Activated CD4-positive, alpha-beta T cell treated with anti-CD3 and anti-CD28 coated beads for 36 hours (primary cell): ENCODE measurements at regions not wholly inside any gene's neighbourhood (a gene's known extent, or its start where the extent isn't known, plus 50 kb on each side); places are given as distances from the start of the nearest gene placed in this dataset.

Source experiments
- ATAC-seq: fragments of 200-7000 bp; cut with Tn5 transposase; one replicate; pipeline ENCODE4 v1.10.0; 2021; ENCODE audit warnings: mild to moderate bottlenecking, moderate library complexity
- CTCF ChIA-PET: fragments of 350-600 bp; sonication (Branson Sonifier 250); formaldehyde crosslinking; loops from one replicate; lab custom pipeline; 2021; ENCODE audit warnings: antibody characterized with exemption; lab: Charles Lee
- POLR2A ChIA-PET: fragments of 350-600 bp; sonication (Branson Sonifier 250); formaldehyde crosslinking; loops from one replicate; lab custom pipeline; 2021; ENCODE audit warnings: antibody characterized with exemption, inconsistent platforms; lab: Charles Lee
- DNase-seq: peaks from one replicate; pipeline ENCODE4 v3.0.0-alpha.2; 2020
- H3K27ac Mint-ChIP-seq: one replicate; pipeline ENCODE4 v1.8.0; 2021; ENCODE audit warnings: mixed read lengths
- H3K27me3 Mint-ChIP-seq: one replicate; pipeline ENCODE4 v1.8.0; 2021; ENCODE audit warnings: mixed read lengths
- H3K36me3 Mint-ChIP-seq: one replicate; pipeline ENCODE4 v1.8.0; 2021; ENCODE audit warnings: low read depth, mixed read lengths
- H3K4me1 Mint-ChIP-seq: one replicate; pipeline ENCODE4 v1.8.0; 2021; ENCODE audit warnings: mixed read lengths
- H3K4me3 Mint-ChIP-seq: one replicate; pipeline ENCODE4 v1.8.0; 2021; ENCODE audit warnings: mild to moderate bottlenecking, moderate library complexity, mixed read lengths
- H3K9me3 Mint-ChIP-seq: one replicate; pipeline ENCODE4 v1.8.0; 2021; ENCODE audit warnings: low read depth, mixed read lengths
- intact Hi-C, 2 experiments: fragments of 100-400 bp; cut with DNase I in 1 of 2; cut with micrococcal nuclease in 1 of 2; formaldehyde crosslinking; loops; one replicate each; pipeline versions ENCODE4 v1.14.2 to v1.15.1; 2022 to 2024; cut with DNase I, micrococcal nuclease

- ATAC-seq (no peak), DNase-seq (no peak)
- Mint-ChIP-seq H3K9me3 (peaks cover 9% of the 10 kb centered on the region), H3K36me3 (peaks cover 14% of the 10 kb centered on the region), H3K27ac (no peak overlapping the region), H3K4me3 (no peak overlapping the region), H3K4me1 (peaks cover 38% of the 10 kb centered on the region), H3K27me3 (no peaks in the 10 kb centered on the region)
- ChIA-PET CTCF (interaction anchor here (0.6 kb wide), 1 partner anchor 944 kb away, joined by 3 read pairs; no protein-coding TSS in a partner anchor), POLR2A (no interaction called here)
- intact Hi-C loops: loop anchor here in 1 of 2 experiments (2.0 kb wide), 1 partner anchor 30 kb away; no protein-coding TSS in a partner anchor
These were observed 107.4 kb downstream of the UTRN start for GRCh38 chr6:144392536-144392935.

- no peaks in the 10 kb centered on the region for H3K27me3 Mint-ChIP-seq
- DNase-seq: no peak
- no peak overlapping the region for H3K27ac Mint-ChIP-seq
- no peak overlapping the region for H3K4me3 Mint-ChIP-seq
- H3K36me3 Mint-ChIP-seq: peaks cover 25% of the 10 kb centered on the region
- peaks cover 18% of the 10 kb centered on the region for H3K9me3 Mint-ChIP-seq
- ATAC-seq: peak; percentile 61
- intact Hi-C loops: no loop called here
- H3K4me1 Mint-ChIP-seq: peaks cover 40% of the 10 kb centered on the region
- ChIA-PET POLR2A (interaction anchor here (0.6 kb wide), 1 partner anchor 147 kb away, joined by 3 read pairs; no protein-coding TSS in a partner anchor), CTCF (no interaction called here)
These were observed 109.1 kb downstream of the UTRN start for GRCh38 chr6:144394210-144394609.

- Mint-ChIP-seq H3K27ac (no peak overlapping the region), H3K27me3 (no peaks in the 10 kb centered on the region), H3K9me3 (peaks cover 18% of the 10 kb centered on the region), H3K4me1 (peaks cover 47% of the 10 kb centered on the region), H3K36me3 (peaks cover 28% of the 10 kb centered on the region), H3K4me3 (no peak overlapping the region)
- DNase-seq: no peak
- ChIA-PET CTCF (no interaction called here), POLR2A (no interaction called here)
- no peak for ATAC-seq
- intact Hi-C loops: loop anchor here in 1 of 2 experiments (5.0 kb wide), 1 partner anchor 43 kb away; no protein-coding TSS in a partner anchor
These were observed 109.9 kb downstream of the UTRN start for GRCh38 chr6:144395014-144395413.

GRCh38 chr6:144395826-144396225 is 110.7 kb downstream of the UTRN start:
- Mint-ChIP-seq H3K4me1 (peaks cover 47% of the 10 kb centered on the region), H3K27ac (no peak overlapping the region), H3K36me3 (peaks cover 28% of the 10 kb centered on the region), H3K27me3 (no peaks in the 10 kb centered on the region), H3K4me3 (no peak overlapping the region), H3K9me3 (peaks cover 18% of the 10 kb centered on the region)
- DNase-seq (no peak), ATAC-seq (no peak)
- intact Hi-C loops: loop anchor here in 1 of 2 experiments (5.0 kb wide), 1 partner anchor 44 kb away; no protein-coding TSS in a partner anchor
- ChIA-PET CTCF (interaction anchor here (1.0 kb wide), 1 partner anchor 30 kb away, joined by 4 read pairs; no protein-coding TSS in a partner anchor), POLR2A (no interaction called here)

- Mint-ChIP-seq H3K36me3 (peaks cover 30% of the 10 kb centered on the region), H3K9me3 (peaks cover 18% of the 10 kb centered on the region), H3K4me3 (no peak overlapping the region), H3K27ac (no peak overlapping the region), H3K4me1 (peaks cover 47% of the 10 kb centered on the region), H3K27me3 (no peaks in the 10 kb centered on the region)
- no peak for DNase-seq
- ChIA-PET POLR2A (no interaction called here), CTCF (no interaction called here)
- ATAC-seq: no peak
- intact Hi-C loops: loop anchor here in 1 of 2 experiments (5.0 kb wide), 1 partner anchor 45 kb away; no protein-coding TSS in a partner anchor
These were observed 112.0 kb downstream of the UTRN start for GRCh38 chr6:144397141-144397540.

- intact Hi-C loops: no loop called here
- no peak for DNase-seq
- no peak for ATAC-seq
- Mint-ChIP-seq H3K27ac (no peak overlapping the region), H3K36me3 (peaks cover 25% of the 10 kb centered on the region), H3K4me3 (no peak overlapping the region), H3K4me1 (peaks cover 33% of the 10 kb centered on the region), H3K27me3 (no peaks in the 10 kb centered on the region), H3K9me3 (peaks cover 11% of the 10 kb centered on the region)
- POLR2A ChIA-PET: no interaction called here
- CTCF ChIA-PET: no interaction called here
These were observed 115.2 kb downstream of the UTRN start for GRCh38 chr6:144400321-144400720.

GRCh38 chr6:144401736-144402733 is 116.9 kb downstream of the UTRN start:
- Mint-ChIP-seq H3K4me3 (no peak overlapping the region), H3K9me3 (peaks cover 11% of the 10 kb centered on the region), H3K27ac (no peak overlapping the region), H3K4me1 (peaks cover 32% of the 10 kb centered on the region), H3K36me3 (peaks cover 23% of the 10 kb centered on the region), H3K27me3 (no peaks in the 10 kb centered on the region)
- ATAC-seq: no peak
- intact Hi-C loops: no loop called here
- ChIA-PET CTCF (interaction anchor here (1.0 kb wide), 1 partner anchor 12 kb away, joined by 3 read pairs; no protein-coding TSS in a partner anchor), POLR2A (no interaction called here)
- no peak for DNase-seq

- Mint-ChIP-seq H3K4me1 (peaks cover 32% of the 10 kb centered on the region), H3K27ac (no peak overlapping the region), H3K27me3 (no peaks in the 10 kb centered on the region), H3K36me3 (peaks cover 19% of the 10 kb centered on the region), H3K9me3 (peaks cover 7% of the 10 kb centered on the region), H3K4me3 (no peak overlapping the region)
- DNase-seq (no peak), ATAC-seq (no peak)
- ChIA-PET POLR2A (no interaction called here), CTCF (interaction anchor here (1.0 kb wide), 1 partner anchor 11 kb away, joined by 3 read pairs; no protein-coding TSS in a partner anchor)
- intact Hi-C loops: no loop called here
These were observed 117.6 kb downstream of the UTRN start for GRCh38 chr6:144402750-144403149.

- no peak overlapping the region for H3K4me3 Mint-ChIP-seq
- no peaks in the 10 kb centered on the region for H3K27me3 Mint-ChIP-seq
- intact Hi-C loops: no loop called here
- peaks cover 7% of the 10 kb centered on the region for H3K36me3 Mint-ChIP-seq
- no peak for ATAC-seq
- no peaks in the 10 kb centered on the region for H3K9me3 Mint-ChIP-seq
- POLR2A ChIA-PET: no interaction called here
- no peak overlapping the region for H3K27ac Mint-ChIP-seq
- DNase-seq: no peak
- peaks cover 27% of the 10 kb centered on the region for H3K4me1 Mint-ChIP-seq
- CTCF ChIA-PET: interaction anchor here (0.9 to 1.7 kb wide), 3 partner anchors 18 to 43 kb away, joined by 3 to 4 read pairs (median 4); no protein-coding TSS in a partner anchor
These were observed 120.0 kb downstream of the UTRN start for GRCh38 chr6:144405163-144405562.

GRCh38 chr6:144406796-144407195 is 121.7 kb downstream of the UTRN start:
- DNase-seq: no peak
- intact Hi-C loops: no loop called here
- H3K27me3 Mint-ChIP-seq: no peaks in the 10 kb centered on the region
- ATAC-seq: no peak
- no peak overlapping the region for H3K27ac Mint-ChIP-seq
- H3K4me3 Mint-ChIP-seq: no peak overlapping the region
- POLR2A ChIA-PET: no interaction called here
- peaks cover 34% of the 10 kb centered on the region for H3K4me1 Mint-ChIP-seq
- CTCF ChIA-PET: interaction anchor here (0.6 to 1.6 kb wide), 5 partner anchors 9 to 465 kb away, joined by 3 to 4 read pairs (median 3); no protein-coding TSS in a partner anchor
- peaks cover 12% of the 10 kb centered on the region for H3K36me3 Mint-ChIP-seq
- no peaks in the 10 kb centered on the region for H3K9me3 Mint-ChIP-seq

- no peak overlapping the region for H3K4me3 Mint-ChIP-seq
- H3K9me3 Mint-ChIP-seq: no peaks in the 10 kb centered on the region
- ChIA-PET POLR2A (no interaction called here), CTCF (interaction anchor here (0.6 to 1.6 kb wide), 3 partner anchors 10 to 905 kb away, joined by 3 read pairs; no protein-coding TSS in a partner anchor)
- peaks cover 36% of the 10 kb centered on the region for H3K4me1 Mint-ChIP-seq
- intact Hi-C loops: no loop called here
- ATAC-seq: no peak
- H3K27ac Mint-ChIP-seq: no peak overlapping the region
- H3K27me3 Mint-ChIP-seq: no peaks in the 10 kb centered on the region
- peaks cover 9% of the 10 kb centered on the region for H3K36me3 Mint-ChIP-seq
- DNase-seq: no peak
These were observed 123.0 kb downstream of the UTRN start for GRCh38 chr6:144408161-144408560.
